Progenitor cell of endocrine pancreas (in vitro differentiated cells): ENCODE measurements at regions not wholly inside any gene's neighbourhood (a gene's known extent, or its start where the extent isn't known, plus 50 kb on each side); places are given as distances from the start of the nearest gene placed in this dataset.

Experiments used
- DNase-seq: peaks from one replicate; pipeline ENCODE4 v3.0.0; 2021; ENCODE audit warnings: low spot score; ENCODE audit not compliant: unreplicated experiment
- H3K27ac Mint-ChIP-seq: 2 replicates; pipeline ENCODE4 v1.8.0; 2021; ENCODE audit warnings: mild to moderate bottlenecking, moderate library complexity, mixed read lengths
- H3K27me3 Mint-ChIP-seq: 2 replicates; pipeline ENCODE4 v1.8.0; 2021; ENCODE audit warnings: mixed read lengths
- H3K36me3 Mint-ChIP-seq: 2 replicates; pipeline ENCODE4 v1.8.0; 2022; ENCODE audit warnings: mixed read lengths; ENCODE audit not compliant: insufficient read depth
- H3K4me1 Mint-ChIP-seq: 2 replicates; pipeline ENCODE4 v1.8.0; 2021; ENCODE audit warnings: low read depth, mixed read lengths
- H3K4me3 Mint-ChIP-seq: 2 replicates; pipeline ENCODE4 v1.8.0; 2021; ENCODE audit warnings: low read depth, mild to moderate bottlenecking, moderate library complexity, mixed read lengths
- H3K9me3 Mint-ChIP-seq: 2 replicates; pipeline ENCODE4 v1.8.0; 2021; ENCODE audit warnings: low read depth, mixed read lengths
- CTCF ChIP-seq: fragments of 200-600 bp; sonication (generic); IDR thresholded peaks from one replicate; pipeline ENCODE4 v1.5.0; 2021; ENCODE audit warnings: antibody characterized with exemption, mild to moderate bottlenecking; ENCODE audit not compliant: unreplicated experiment

GRCh38 chr18:26696786-26697185 is 148.4 kb upstream of the KCTD1 start:
- no peaks in the 10 kb centered on the region for H3K36me3 Mint-ChIP-seq
- H3K27ac Mint-ChIP-seq = no peak overlapping the region
- H3K4me1 Mint-ChIP-seq = peaks cover 4% of the 10 kb centered on the region
- H3K9me3 Mint-ChIP-seq = peaks cover 8% of the 10 kb centered on the region
- H3K27me3 Mint-ChIP-seq = no peaks in the 10 kb centered on the region
- TF ChIP-seq CTCF = no peak
- H3K4me3 Mint-ChIP-seq = no peak overlapping the region
- no peak for DNase-seq

- no peak for TF ChIP-seq CTCF
- H3K4me3 Mint-ChIP-seq = no peak overlapping the region
- no peak overlapping the region for H3K27ac Mint-ChIP-seq
- H3K36me3 Mint-ChIP-seq = no peaks in the 10 kb centered on the region
- H3K27me3 Mint-ChIP-seq = no peaks in the 10 kb centered on the region
- no peak for DNase-seq
- peaks cover 11% of the 10 kb centered on the region for H3K9me3 Mint-ChIP-seq
- peaks cover 4% of the 10 kb centered on the region for H3K4me1 Mint-ChIP-seq
Measured at GRCh38 chr18:26696308-26696707, 148.0 kb upstream of the KCTD1 start.

GRCh38 chr18:26689226-26689879 is 141.0 kb upstream of the KCTD1 start:
- peaks cover 27% of the 10 kb centered on the region for H3K4me1 Mint-ChIP-seq
- TF ChIP-seq CTCF = no peak
- H3K9me3 Mint-ChIP-seq = peaks cover 11% of the 10 kb centered on the region
- DNase-seq = no peak
- no peak overlapping the region for H3K27ac Mint-ChIP-seq
- H3K36me3 Mint-ChIP-seq = no peaks in the 10 kb centered on the region
- no peak overlapping the region for H3K4me3 Mint-ChIP-seq
- no peaks in the 10 kb centered on the region for H3K27me3 Mint-ChIP-seq

GRCh38 chr18:26686532-26686931 is 138.2 kb upstream of the KCTD1 start:
- Mint-ChIP-seq H3K27ac (peak overlapping the region; percentile 84), H3K4me1 (peaks cover 28% of the 10 kb centered on the region), H3K36me3 (no peaks in the 10 kb centered on the region), H3K9me3 (peaks cover 1% of the 10 kb centered on the region), H3K4me3 (no peak overlapping the region), H3K27me3 (peaks cover 3% of the 10 kb centered on the region)
- TF ChIP-seq CTCF = no peak
- DNase-seq = no peak

GRCh38 chr18:26685438-26686157 is 137.2 kb upstream of the KCTD1 start:
- H3K27me3 Mint-ChIP-seq = peaks cover 3% of the 10 kb centered on the region
- H3K27ac Mint-ChIP-seq = peak overlapping the region; percentile 63
- TF ChIP-seq CTCF = no peak
- peaks cover 28% of the 10 kb centered on the region for H3K4me1 Mint-ChIP-seq
- no peak for DNase-seq
- no peaks in the 10 kb centered on the region for H3K9me3 Mint-ChIP-seq
- no peak overlapping the region for H3K4me3 Mint-ChIP-seq
- H3K36me3 Mint-ChIP-seq = no peaks in the 10 kb centered on the region
